Activated naive CD8-positive, alpha-beta T cell (primary cell): ENCODE measurements at regions not wholly inside any gene's neighbourhood (a gene's known extent, or its start where the extent isn't known, plus 50 kb on each side); places are given as distances from the start of the nearest gene placed in this dataset.

Experiments
- H3K27ac Mint-ChIP-seq: one replicate; pipeline ENCODE4 v1.8.0; 2021; ENCODE audit warnings: mixed read lengths
- H3K27me3 Mint-ChIP-seq: one replicate; pipeline ENCODE4 v1.8.0; 2021; ENCODE audit warnings: mixed read lengths
- H3K36me3 Mint-ChIP-seq: one replicate; pipeline ENCODE4 v1.8.0; 2021; ENCODE audit warnings: mixed read lengths
- H3K4me1 Mint-ChIP-seq: one replicate; pipeline ENCODE4 v1.8.0; 2021; ENCODE audit warnings: low read depth, mixed read lengths
- H3K4me3 Mint-ChIP-seq: one replicate; pipeline ENCODE4 v1.8.0; 2021; ENCODE audit warnings: mild to moderate bottlenecking, mixed read lengths
- H3K9me3 Mint-ChIP-seq: one replicate; pipeline ENCODE4 v1.8.0; 2021; ENCODE audit warnings: low read depth, mixed read lengths

GRCh38 chr12:87329076-87329863 is 699.9 kb downstream of the C12orf50 start:
- Mint-ChIP-seq H3K4me3 (no peak overlapping the region), H3K4me1 (no peaks in the 10 kb centered on the region), H3K36me3 (no peaks in the 10 kb centered on the region), H3K9me3 (no peaks in the 10 kb centered on the region), H3K27ac (no peak overlapping the region), H3K27me3 (no peaks in the 10 kb centered on the region)

GRCh38 chr12:87323369-87323768 is 705.8 kb downstream of the C12orf50 start:
- no peak overlapping the region for H3K27ac Mint-ChIP-seq
- H3K4me1 Mint-ChIP-seq, result no peaks in the 10 kb centered on the region
- H3K4me3 Mint-ChIP-seq, result no peak overlapping the region
- H3K36me3 Mint-ChIP-seq, result no peaks in the 10 kb centered on the region
- no peaks in the 10 kb centered on the region for H3K9me3 Mint-ChIP-seq
- no peaks in the 10 kb centered on the region for H3K27me3 Mint-ChIP-seq

- Mint-ChIP-seq H3K27ac (no peak overlapping the region), H3K27me3 (no peaks in the 10 kb centered on the region), H3K4me1 (no peaks in the 10 kb centered on the region), H3K36me3 (no peaks in the 10 kb centered on the region), H3K9me3 (no peaks in the 10 kb centered on the region), H3K4me3 (no peak overlapping the region)
These were observed 708.5 kb downstream of the C12orf50 start for GRCh38 chr12:87320724-87321123.

GRCh38 chr12:87317302-87317701 is 711.9 kb downstream of the C12orf50 start:
- no peak overlapping the region for H3K4me3 Mint-ChIP-seq
- H3K9me3 Mint-ChIP-seq, result no peaks in the 10 kb centered on the region
- H3K36me3 Mint-ChIP-seq, result no peaks in the 10 kb centered on the region
- no peak overlapping the region for H3K27ac Mint-ChIP-seq
- H3K27me3 Mint-ChIP-seq, result no peaks in the 10 kb centered on the region
- no peaks in the 10 kb centered on the region for H3K4me1 Mint-ChIP-seq

GRCh38 chr12:87311206-87311605 is 718.0 kb downstream of the C12orf50 start:
- Mint-ChIP-seq H3K9me3 (peaks cover 6% of the 10 kb centered on the region), H3K27me3 (no peaks in the 10 kb centered on the region), H3K4me3 (no peak overlapping the region), H3K4me1 (no peaks in the 10 kb centered on the region), H3K36me3 (no peaks in the 10 kb centered on the region), H3K27ac (no peak overlapping the region)

- Mint-ChIP-seq H3K9me3 (peaks cover 6% of the 10 kb centered on the region), H3K36me3 (no peaks in the 10 kb centered on the region), H3K27ac (no peak overlapping the region), H3K4me1 (no peaks in the 10 kb centered on the region), H3K27me3 (no peaks in the 10 kb centered on the region), H3K4me3 (no peak overlapping the region)
These were observed 719.1 kb downstream of the C12orf50 start for GRCh38 chr12:87310126-87310525.

- Mint-ChIP-seq H3K27ac (no peak overlapping the region), H3K4me1 (no peaks in the 10 kb centered on the region), H3K9me3 (peaks cover 3% of the 10 kb centered on the region), H3K27me3 (no peaks in the 10 kb centered on the region), H3K4me3 (no peak overlapping the region), H3K36me3 (no peaks in the 10 kb centered on the region)
These were observed 723.7 kb downstream of the C12orf50 start for GRCh38 chr12:87305481-87305880.

- H3K9me3 Mint-ChIP-seq, result no peaks in the 10 kb centered on the region
- H3K27me3 Mint-ChIP-seq, result no peaks in the 10 kb centered on the region
- no peaks in the 10 kb centered on the region for H3K4me1 Mint-ChIP-seq
- no peaks in the 10 kb centered on the region for H3K36me3 Mint-ChIP-seq
- H3K27ac Mint-ChIP-seq, result no peak overlapping the region
- no peak overlapping the region for H3K4me3 Mint-ChIP-seq
These were observed 724.8 kb downstream of the C12orf50 start for GRCh38 chr12:87304406-87304805.

GRCh38 chr12:87303396-87304012 is 725.7 kb downstream of the C12orf50 start:
- no peak overlapping the region for H3K4me3 Mint-ChIP-seq
- no peaks in the 10 kb centered on the region for H3K4me1 Mint-ChIP-seq
- H3K27me3 Mint-ChIP-seq, result no peaks in the 10 kb centered on the region
- H3K9me3 Mint-ChIP-seq, result no peaks in the 10 kb centered on the region
- no peaks in the 10 kb centered on the region for H3K36me3 Mint-ChIP-seq
- H3K27ac Mint-ChIP-seq, result no peak overlapping the region

- no peaks in the 10 kb centered on the region for H3K27me3 Mint-ChIP-seq
- H3K9me3 Mint-ChIP-seq, result no peaks in the 10 kb centered on the region
- H3K27ac Mint-ChIP-seq, result no peak overlapping the region
- no peaks in the 10 kb centered on the region for H3K36me3 Mint-ChIP-seq
- no peak overlapping the region for H3K4me3 Mint-ChIP-seq
- H3K4me1 Mint-ChIP-seq, result no peaks in the 10 kb centered on the region
These were observed 727.0 kb downstream of the C12orf50 start for GRCh38 chr12:87302126-87302745.

GRCh38 chr12:87290505-87290904 is 738.7 kb downstream of the C12orf50 start:
- Mint-ChIP-seq H3K36me3 (no peaks in the 10 kb centered on the region), H3K27me3 (no peaks in the 10 kb centered on the region), H3K27ac (no peak overlapping the region), H3K4me3 (no peak overlapping the region), H3K4me1 (no peaks in the 10 kb centered on the region), H3K9me3 (peaks cover 12% of the 10 kb centered on the region)

GRCh38 chr12:87283886-87284285 is 745.3 kb downstream of the C12orf50 start:
- no peaks in the 10 kb centered on the region for H3K4me1 Mint-ChIP-seq
- H3K9me3 Mint-ChIP-seq, result peaks cover 4% of the 10 kb centered on the region
- no peaks in the 10 kb centered on the region for H3K36me3 Mint-ChIP-seq
- H3K4me3 Mint-ChIP-seq, result no peak overlapping the region
- no peaks in the 10 kb centered on the region for H3K27me3 Mint-ChIP-seq
- H3K27ac Mint-ChIP-seq, result no peak overlapping the region

- Mint-ChIP-seq H3K27ac (no peak overlapping the region), H3K27me3 (no peaks in the 10 kb centered on the region), H3K4me3 (no peak overlapping the region), H3K9me3 (peaks cover 4% of the 10 kb centered on the region), H3K36me3 (no peaks in the 10 kb centered on the region), H3K4me1 (no peaks in the 10 kb centered on the region)
These were observed 746.1 kb downstream of the C12orf50 start for GRCh38 chr12:87283111-87283510.

- H3K4me3 Mint-ChIP-seq, result no peak overlapping the region
- no peaks in the 10 kb centered on the region for H3K36me3 Mint-ChIP-seq
- no peaks in the 10 kb centered on the region for H3K9me3 Mint-ChIP-seq
- no peaks in the 10 kb centered on the region for H3K4me1 Mint-ChIP-seq
- H3K27me3 Mint-ChIP-seq, result no peaks in the 10 kb centered on the region
- no peak overlapping the region for H3K27ac Mint-ChIP-seq
These were observed 748.3 kb downstream of the C12orf50 start for GRCh38 chr12:87280893-87281292.

- H3K4me3 Mint-ChIP-seq, result no peak overlapping the region
- H3K9me3 Mint-ChIP-seq, result no peaks in the 10 kb centered on the region
- H3K27ac Mint-ChIP-seq, result no peak overlapping the region
- H3K4me1 Mint-ChIP-seq, result no peaks in the 10 kb centered on the region
- no peaks in the 10 kb centered on the region for H3K27me3 Mint-ChIP-seq
- H3K36me3 Mint-ChIP-seq, result no peaks in the 10 kb centered on the region
These were observed 748.8 kb downstream of the C12orf50 start for GRCh38 chr12:87280356-87280755.
